ENCODE measurements at regions not wholly inside any gene's neighbourhood (a gene's known extent, or its start where the extent isn't known, plus 50 kb on each side); places are given as distances from the start of the nearest gene placed in this dataset.

DNA sequence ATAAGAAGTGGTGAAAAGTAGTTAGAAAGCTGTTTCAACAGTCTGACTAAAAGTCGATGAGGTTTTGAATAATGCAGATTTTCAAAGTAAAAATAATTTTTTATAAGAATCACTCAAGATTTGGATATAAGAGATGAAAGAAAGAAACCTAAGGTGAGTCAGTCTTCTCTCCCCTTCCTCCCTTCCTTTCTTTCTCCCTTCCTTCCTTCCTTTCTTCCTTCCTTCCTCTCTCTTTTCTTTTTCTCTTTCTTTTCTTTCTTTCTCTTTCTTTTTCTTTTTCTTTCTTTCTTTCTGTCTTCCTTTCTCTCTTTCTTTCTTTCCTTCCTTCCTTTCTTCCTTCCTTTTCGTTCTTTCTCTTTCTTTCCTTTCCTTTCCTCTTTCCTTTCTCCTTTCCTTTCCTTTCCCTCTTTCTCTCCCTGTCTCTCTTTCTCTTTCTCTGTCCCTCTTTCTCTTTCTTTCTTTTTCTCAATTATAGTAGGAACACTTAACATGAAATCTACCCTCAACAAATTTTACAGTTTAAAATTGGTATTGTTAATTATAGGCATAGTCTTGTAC, 308.6 kb downstream of the ARL4A start:
- Mint-ChIP-seq H3K4me1 (ENCODE audit: low read depth, unreplicated experiment) (no peaks in the 10 kb centered on the region), H3K9me3 (ENCODE audit: low read depth, unreplicated experiment) (peaks cover 3% of the 10 kb centered on the region), H3K27ac (ENCODE audit: unreplicated experiment) (no peak overlapping the region), H3K27me3 (ENCODE audit: unreplicated experiment) (no peaks in the 10 kb centered on the region), H3K36me3 (ENCODE audit: insufficient read depth, unreplicated experiment) (no peaks in the 10 kb centered on the region), H3K4me3 (ENCODE audit: low read depth, unreplicated experiment) (no peak overlapping the region)
- TF ChIP-seq, protein P1, sequence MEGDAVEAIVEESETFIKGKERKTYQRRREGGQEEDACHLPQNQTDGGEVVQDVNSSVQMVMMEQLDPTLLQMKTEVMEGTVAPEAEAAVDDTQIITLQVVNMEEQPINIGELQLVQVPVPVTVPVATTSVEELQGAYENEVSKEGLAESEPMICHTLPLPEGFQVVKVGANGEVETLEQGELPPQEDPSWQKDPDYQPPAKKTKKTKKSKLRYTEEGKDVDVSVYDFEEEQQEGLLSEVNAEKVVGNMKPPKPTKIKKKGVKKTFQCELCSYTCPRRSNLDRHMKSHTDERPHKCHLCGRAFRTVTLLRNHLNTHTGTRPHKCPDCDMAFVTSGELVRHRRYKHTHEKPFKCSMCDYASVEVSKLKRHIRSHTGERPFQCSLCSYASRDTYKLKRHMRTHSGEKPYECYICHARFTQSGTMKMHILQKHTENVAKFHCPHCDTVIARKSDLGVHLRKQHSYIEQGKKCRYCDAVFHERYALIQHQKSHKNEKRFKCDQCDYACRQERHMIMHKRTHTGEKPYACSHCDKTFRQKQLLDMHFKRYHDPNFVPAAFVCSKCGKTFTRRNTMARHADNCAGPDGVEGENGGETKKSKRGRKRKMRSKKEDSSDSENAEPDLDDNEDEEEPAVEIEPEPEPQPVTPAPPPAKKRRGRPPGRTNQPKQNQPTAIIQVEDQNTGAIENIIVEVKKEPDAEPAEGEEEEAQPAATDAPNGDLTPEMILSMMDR (IDR thresholded peaks at IDR 0.05; ENCODE audit: unreplicated experiment), result no peak
- CTCF ChIA-PET, result no interaction called here
- no TSS peak for BruUV-seq (replicated peaks)
- intact Hi-C loops (cut with micrococcal nuclease; ENCODE audit: unreplicated experiment), result no loop called here
- DNase-seq, result no peak

DNA sequence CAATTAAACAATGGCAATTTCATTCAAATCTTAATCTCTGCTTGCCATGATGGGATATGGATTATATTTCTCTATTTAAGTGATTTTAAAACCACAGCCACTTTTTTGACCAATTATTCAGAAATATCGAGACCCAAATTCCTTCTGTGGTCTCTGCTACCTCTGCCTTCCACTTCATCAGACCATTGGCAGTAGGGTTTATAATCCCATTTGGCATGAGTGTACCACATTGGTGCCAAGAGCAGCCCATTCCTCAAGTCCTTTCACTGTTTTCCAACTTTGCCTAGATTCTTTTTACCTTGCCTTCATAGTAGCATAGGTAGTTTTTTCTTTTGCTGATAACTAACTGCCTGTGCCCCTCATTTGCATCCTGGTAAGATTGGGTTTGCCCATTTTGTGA, 319.9 kb downstream of the ARL4A start:
- Mint-ChIP-seq H3K4me1 (ENCODE audit: low read depth, unreplicated experiment) (no peaks in the 10 kb centered on the region), H3K9me3 (ENCODE audit: low read depth, unreplicated experiment) (peaks cover 15% of the 10 kb centered on the region), H3K36me3 (ENCODE audit: insufficient read depth, unreplicated experiment) (no peaks in the 10 kb centered on the region), H3K4me3 (ENCODE audit: low read depth, unreplicated experiment) (no peak overlapping the region), H3K27ac (ENCODE audit: unreplicated experiment) (no peak overlapping the region), H3K27me3 (ENCODE audit: unreplicated experiment) (no peaks in the 10 kb centered on the region)
- DNase-seq, result no peak
- CTCF ChIA-PET, result no interaction called here
- no TSS peak for BruUV-seq (replicated peaks)
- intact Hi-C loops (cut with micrococcal nuclease; ENCODE audit: unreplicated experiment), result no loop called here
- TF ChIP-seq, protein P1 (IDR thresholded peaks at IDR 0.05; ENCODE audit: unreplicated experiment), result no peak

DNA sequence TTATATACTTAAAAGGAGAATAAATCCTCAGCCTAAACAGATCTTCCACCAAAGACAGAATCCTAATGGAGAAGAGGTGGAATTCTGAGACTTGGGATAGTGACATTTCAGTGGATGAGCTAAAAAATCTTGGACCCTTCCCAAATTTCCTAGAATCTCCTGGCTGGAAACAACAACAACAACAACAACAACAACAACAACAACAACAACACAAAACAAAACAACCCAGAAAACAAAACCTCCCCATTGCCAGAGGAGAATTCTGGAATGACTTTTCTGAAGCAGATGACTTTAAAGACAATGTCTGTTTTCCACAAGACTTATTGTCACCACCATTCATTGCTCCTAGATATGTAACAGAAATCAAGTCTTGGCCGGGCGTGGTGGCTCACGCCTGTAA, 322.1 kb downstream of the ARL4A start:
- no peak overlapping the region for H3K4me3 Mint-ChIP-seq (ENCODE audit: low read depth, unreplicated experiment)
- CTCF ChIA-PET, result no interaction called here
- H3K36me3 Mint-ChIP-seq (ENCODE audit: insufficient read depth, unreplicated experiment), result no peaks in the 10 kb centered on the region
- BruUV-seq (replicated peaks), result no TSS peak
- no peak overlapping the region for H3K27ac Mint-ChIP-seq (ENCODE audit: unreplicated experiment)
- no peaks in the 10 kb centered on the region for H3K4me1 Mint-ChIP-seq (ENCODE audit: low read depth, unreplicated experiment)
- intact Hi-C loops (cut with micrococcal nuclease; ENCODE audit: unreplicated experiment), result no loop called here
- H3K27me3 Mint-ChIP-seq (ENCODE audit: unreplicated experiment), result no peaks in the 10 kb centered on the region
- DNase-seq, result no peak
- H3K9me3 Mint-ChIP-seq (ENCODE audit: low read depth, unreplicated experiment), result peaks cover 15% of the 10 kb centered on the region
- TF ChIP-seq, protein P1 (IDR thresholded peaks at IDR 0.05; ENCODE audit: unreplicated experiment), result no peak

DNA sequence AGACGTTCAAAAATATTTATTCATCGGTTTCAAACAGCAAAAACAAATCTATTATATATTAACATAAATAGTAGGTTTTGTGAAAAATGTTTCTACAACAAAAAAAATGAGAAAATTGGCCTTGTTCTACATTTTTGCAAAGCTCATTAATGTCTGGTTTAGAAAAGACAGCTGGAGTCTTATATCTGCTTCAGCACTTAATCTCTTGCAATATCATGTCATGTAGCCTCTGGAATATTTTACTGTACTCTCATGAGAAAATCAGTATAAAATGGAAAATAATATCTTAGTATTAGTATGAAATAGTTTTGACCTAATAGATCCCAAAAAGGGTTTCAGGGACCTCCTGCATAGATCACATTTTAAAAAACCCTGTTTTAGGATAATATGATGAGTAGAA, 326.6 kb downstream of the ARL4A start:
- TF ChIP-seq, protein P1 (IDR thresholded peaks at IDR 0.05; ENCODE audit: unreplicated experiment), result no peak
- intact Hi-C loops (cut with micrococcal nuclease; ENCODE audit: unreplicated experiment), result no loop called here
- Mint-ChIP-seq H3K36me3 (ENCODE audit: insufficient read depth, unreplicated experiment) (no peaks in the 10 kb centered on the region), H3K27ac (ENCODE audit: unreplicated experiment) (no peak overlapping the region), H3K4me3 (ENCODE audit: low read depth, unreplicated experiment) (no peak overlapping the region), H3K27me3 (ENCODE audit: unreplicated experiment) (no peaks in the 10 kb centered on the region), H3K9me3 (ENCODE audit: low read depth, unreplicated experiment) (peaks cover 7% of the 10 kb centered on the region), H3K4me1 (ENCODE audit: low read depth, unreplicated experiment) (peaks cover 26% of the 10 kb centered on the region)
- DNase-seq, result no peak
- no TSS peak for BruUV-seq (replicated peaks)
- CTCF ChIA-PET, result no interaction called here
